ENCODE measurements at regions not wholly inside any gene's neighbourhood (a gene's known extent, or its start where the extent isn't known, plus 50 kb on each side); places are given as distances from the start of the nearest gene placed in this dataset.

DNA sequence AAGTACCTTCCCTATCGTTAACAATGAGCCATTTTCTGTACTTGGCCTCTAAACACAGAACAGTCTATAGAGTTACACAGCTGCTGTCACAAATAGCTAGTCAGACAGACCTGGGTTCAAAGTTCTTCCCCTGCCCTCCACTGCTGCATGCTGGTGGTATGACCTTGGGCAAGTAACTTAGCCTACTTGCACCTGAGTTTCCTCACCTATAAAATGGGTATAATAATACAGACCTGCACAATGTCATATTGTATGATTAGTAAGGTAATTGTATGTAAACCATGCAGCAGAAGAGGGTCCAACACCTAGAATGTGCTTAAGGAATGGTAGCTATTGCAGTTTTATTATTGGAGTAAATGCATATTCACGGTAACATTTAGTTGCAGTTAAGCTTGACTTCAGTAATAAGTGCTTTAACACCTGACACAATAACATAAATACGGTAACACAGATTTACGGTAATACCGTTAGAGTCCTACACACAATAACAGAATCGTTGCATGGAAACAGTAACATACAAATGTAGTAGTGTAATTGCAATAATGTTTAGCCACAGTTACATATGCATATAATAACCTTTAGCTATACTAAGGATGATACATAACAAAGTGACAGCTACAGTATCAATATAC lies 193.3 kb upstream of the CSF3R start:
- no peak for DNase-seq

DNA sequence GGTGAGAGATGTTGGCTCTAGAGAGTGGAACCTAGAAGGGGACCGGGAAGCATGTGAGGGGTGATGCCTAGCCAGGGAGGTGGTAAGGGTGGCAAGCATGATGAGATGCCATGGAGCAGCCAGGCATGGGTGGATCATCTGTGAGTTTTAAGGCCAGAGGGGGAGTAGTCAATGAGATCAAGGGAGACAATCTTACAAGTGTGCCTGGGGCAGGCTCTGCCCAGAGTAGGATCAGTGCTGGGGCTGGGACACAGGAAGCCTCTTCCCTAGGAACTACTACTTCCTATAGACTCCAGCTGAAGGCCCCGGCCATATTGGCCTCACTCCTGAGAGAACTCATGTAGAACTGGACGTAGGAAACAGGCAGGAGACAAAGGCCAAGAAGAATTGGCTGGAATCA lies 192.4 kb upstream of the CSF3R start:
- no peak for DNase-seq

DNA sequence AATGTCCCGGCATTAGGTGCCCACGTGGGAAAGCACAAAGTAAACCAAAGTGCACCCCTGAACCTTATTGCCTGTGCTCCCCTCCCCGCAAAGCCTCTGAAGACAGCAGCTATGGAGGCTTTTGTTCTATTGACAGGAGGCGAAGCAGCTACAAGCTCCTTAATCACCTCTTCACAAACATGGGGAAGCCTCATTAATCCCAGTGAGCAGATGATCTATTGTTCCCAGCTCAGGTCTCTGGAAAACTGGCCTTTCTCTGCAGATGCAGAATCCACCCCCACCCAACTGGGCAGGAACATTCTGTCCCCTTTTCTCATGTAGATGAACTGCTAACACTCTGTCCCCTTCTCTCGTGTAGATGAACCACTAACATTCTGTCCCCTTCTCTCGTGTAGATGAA lies 190.5 kb upstream of the CSF3R start:
- DNase-seq: no peak

DNA sequence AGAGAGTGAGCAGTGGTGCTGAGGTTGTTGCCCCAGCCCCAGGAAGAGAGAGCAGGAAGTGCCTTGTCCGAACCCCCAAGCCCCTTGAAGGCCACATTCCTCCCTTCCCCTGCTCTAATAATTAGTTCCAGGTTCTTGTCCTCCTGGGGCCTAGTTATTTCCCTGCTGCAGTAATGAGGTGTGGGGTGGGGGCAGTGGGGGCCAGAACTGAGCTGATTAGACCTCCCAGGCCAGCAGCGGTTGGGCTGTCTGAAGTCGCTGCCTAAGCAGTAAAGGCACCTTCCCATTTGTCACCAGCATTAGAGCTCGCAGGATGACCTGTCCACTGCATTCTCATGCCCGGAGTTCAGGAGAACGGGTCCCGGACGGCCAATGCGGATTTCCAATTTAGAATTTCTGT lies 186.5 kb upstream of the CSF3R start:
- DNase-seq: no peak

DNA sequence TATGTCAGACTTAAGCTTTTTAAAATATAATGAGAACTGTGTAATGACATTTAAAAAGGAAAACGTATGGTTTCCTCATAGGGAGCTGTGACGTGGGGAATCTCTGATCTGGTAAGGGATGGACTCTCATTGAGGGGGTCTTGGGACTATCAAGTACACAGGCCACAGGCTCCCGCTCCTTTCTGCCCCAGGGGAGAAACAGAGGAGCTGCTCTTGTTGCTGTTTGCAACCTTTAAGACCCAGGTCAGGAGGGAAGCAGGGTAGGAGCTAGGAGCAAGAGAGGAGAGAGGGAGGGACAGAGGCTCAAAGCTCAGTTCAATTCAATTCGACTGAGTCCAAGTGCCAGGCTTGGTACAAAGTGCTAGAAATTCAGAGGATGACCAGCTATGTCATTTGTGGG lies 185.1 kb upstream of the CSF3R start:
- no peak for DNase-seq

DNA sequence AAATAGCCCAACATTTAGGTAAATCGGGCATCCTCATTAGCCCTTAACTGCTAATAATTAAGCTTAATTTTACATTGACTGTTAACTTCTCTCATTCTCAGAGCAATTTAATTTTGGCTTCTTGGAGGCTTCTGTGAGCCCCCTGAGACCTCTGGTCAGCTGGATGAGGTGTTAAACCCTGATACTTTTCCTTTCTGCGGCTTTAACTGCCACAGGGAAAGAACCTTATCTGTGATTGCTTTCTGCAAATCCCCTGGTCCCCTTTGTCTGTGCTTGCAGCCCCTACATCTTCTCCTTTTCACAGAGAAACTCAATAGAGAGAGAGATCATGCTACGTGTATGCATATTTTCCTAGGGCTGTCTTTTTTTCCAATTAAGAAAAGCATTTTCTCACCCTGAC lies 184.5 kb upstream of the CSF3R start:
- no peak for DNase-seq

DNA sequence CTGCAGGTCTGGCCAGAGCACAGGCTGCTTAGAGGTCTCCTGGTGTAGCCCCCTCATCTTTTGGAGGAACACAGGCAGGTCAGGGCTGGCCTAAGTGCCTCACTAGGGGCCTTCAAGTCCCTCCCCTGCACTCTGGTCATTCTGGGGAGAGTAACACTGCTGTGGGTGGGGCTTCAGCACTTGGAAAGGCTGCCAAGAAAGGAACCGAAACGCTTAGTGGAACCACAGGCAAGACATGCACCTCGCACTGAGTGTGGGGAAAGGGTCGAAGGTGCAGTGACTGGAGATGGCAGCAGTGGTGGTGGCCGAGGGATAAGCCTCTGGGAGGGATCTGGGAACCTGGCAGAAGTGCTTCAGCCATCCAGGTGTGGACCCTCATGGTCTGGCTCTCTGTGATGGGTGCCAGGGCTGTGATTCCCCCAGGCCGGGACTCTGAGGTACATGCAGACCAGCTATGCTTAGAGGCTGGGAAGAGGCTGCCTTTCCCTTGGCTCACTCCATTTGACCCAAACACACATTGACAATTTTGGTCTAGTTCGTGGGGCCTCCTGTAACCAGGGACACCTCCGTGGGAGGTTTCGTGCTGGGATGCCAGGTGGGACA lies 182.9 kb upstream of the CSF3R start:
- no peak for DNase-seq

DNA sequence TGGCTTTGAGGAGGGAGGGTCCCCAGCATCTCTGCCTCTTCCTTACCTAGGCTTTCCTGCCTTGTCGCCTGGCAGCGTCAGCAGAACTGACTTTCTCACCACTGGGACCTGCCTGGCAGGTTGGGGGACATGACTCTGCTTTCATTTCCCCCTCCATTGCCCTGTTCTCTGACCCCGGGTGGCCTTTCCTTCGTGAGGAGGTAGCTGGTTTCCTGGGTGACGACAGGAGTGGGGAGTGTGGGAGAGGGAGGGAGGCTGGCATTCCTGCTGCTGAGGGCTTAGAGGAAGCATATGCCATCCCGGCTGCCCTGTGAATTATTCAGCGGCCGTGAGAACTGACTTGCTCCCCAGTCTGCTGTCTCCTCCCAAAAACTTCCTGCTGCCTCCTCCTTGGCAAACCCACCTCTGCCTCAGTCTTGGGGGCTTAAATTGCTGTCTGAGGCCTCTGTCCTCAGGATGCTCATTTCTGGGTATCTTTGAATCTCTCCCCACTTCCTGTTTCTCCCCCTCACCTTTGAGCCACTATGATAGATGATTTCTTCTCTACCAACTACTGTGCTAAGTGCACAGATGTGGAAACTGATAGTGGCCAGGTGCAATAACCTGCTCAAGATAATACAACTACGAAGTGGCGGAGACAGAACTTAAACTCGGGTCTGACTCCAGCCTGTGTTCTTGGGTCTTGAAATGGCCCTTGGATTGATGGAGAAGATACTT lies 182.0 kb upstream of the CSF3R start:
- no peak for DNase-seq

DNA sequence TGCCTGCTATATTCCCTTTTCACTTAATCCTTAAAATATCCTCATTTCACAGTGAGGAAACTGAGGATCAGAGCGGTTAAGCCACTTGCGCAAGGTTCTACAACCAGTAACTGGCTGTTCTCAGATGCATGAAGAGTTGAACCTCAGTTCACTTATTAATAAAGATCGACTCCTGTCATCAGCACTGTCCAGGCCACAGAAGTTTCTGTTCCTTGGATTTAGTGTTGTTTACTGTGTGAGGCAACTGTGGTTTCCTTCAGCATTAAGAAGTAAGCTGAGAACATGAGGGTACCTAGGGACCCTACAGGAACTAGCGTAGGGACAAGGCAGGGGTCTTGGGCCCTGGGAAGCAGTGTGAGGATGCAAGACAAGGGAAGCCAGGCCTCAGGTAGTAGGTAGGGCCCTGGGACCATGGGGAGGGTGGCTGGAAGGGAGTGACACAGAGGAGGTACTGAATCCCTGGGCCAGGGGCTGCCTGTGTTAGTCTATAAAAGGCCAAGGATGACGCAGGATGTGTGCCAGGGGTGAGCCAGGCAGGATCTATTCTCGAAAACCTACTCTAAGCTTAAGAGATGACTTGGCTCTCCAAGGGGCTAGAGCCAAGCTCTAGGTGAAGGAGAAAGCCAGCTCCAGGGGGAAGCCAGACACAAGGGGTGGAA lies 181.2 kb upstream of the CSF3R start:
- no peak for DNase-seq

DNA sequence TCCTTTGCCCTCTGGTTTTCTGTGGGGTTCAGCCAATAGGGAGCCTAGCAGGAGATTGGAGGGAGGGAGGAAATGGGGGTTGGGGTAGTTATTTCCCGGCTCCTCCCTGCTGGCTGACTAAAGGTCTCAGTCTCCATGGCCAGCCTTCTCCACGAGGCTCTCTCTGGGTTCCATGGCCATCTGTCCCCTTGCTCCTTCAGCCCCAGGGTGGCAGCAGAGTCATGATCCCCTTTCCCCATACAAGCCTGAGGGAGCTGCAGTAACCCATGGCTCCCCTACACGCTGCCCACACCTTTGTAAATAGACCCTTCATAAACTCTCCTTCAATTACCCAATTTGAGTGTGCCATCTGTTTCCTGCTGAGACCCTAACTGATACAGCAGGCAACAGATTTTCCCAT lies 176.1 kb upstream of the CSF3R start:
- no peak for DNase-seq

DNA sequence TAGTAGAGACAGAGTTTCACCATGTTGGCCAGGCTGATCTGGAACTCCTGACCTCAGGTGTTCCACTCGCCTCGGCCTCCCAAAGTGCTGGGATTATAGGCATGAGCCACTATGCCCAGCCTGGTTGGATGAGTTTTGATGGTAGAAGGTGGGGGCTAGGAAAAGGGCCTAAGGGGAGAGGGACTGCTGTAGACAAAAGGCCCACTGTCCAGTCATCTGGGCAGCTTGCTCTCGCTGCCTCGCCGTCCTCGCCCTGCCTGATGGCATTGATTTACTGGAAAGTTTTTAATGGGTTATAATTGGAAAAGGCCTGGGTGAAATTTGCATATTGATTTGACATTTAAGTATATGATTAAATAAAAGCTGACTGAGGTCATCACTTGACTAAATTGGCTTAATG lies 175.1 kb upstream of the CSF3R start:
- no peak for DNase-seq

DNA sequence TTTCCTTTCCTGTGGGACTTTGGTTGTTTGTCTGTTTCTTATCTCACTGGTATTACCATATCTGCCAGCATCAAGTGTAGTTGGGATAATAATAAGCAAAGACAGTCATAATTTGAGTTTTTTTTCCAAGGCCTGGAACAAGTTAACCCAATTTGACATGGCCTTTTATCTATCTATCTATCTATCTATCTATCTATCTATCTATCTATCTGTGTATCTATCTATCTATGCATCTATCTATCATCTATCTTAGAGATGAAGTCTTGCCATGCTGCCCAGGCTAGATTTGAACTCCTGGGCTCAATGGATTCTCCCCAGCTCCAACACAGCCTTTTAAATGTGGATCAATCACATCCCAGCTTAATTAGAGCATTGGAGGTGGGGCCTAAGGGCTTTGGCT lies 174.1 kb upstream of the CSF3R start:
- no peak for DNase-seq

DNA sequence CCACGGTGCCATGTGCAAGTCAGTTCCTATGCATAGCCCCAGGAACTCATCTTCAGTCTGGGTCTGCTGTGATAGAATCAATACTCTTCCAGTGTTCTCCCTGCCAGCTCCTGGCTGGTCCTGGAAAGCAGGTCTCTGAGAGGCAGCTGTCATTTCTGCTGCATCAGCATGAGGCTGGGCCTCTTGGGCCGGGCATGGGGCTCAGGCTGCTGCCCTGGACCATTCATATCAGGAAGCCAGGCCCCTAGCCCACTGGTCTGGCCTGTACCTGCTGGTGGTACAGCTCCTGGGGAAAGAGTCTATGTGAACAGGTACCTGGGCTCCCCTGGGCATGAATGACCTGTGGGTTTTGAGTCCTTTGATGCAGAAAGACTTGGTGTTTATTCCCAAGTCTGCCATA lies 173.6 kb upstream of the CSF3R start:
- DNase-seq: no peak

DNA sequence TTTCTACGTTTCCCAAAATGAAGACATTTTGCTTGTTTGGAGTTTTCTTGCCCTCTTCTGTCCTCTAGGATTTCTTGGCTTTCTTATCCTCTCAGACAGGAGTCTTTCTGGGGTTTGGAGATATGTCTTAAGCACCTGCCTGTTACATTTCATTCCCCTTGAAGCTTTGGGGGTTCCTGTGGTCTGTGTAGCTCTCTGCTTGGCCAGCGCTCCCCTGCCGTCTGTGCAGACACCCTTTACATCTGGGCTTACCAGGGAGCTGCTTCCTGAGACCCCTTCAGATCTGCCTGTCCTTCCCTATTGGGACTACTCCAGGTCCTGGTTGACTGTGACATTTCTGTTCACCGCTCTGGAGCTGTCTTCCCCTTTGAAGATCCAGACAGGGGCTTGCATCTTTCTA lies 171.9 kb upstream of the CSF3R start:
- DNase-seq: no peak

DNA sequence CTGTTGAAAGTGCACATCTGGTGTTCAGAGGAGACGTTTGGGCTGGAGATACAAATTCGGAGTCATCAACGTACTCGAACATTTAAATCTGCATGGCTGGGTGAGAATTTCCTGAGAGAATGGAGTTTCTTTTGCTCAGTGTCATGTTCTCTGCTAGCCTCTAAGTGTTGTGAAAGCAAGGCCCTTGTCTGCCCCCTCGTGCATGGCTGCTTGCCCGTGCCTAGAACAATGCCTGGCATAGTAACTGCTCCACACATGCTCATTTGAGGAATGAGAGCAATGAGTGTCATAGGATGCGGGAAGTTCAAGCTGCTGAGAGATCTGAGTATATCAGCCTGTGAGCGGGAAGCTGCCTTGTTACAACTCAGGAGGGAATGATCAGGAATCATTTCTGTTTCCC lies 171.1 kb upstream of the CSF3R start:
- peak; percentile 80 for DNase-seq

DNA sequence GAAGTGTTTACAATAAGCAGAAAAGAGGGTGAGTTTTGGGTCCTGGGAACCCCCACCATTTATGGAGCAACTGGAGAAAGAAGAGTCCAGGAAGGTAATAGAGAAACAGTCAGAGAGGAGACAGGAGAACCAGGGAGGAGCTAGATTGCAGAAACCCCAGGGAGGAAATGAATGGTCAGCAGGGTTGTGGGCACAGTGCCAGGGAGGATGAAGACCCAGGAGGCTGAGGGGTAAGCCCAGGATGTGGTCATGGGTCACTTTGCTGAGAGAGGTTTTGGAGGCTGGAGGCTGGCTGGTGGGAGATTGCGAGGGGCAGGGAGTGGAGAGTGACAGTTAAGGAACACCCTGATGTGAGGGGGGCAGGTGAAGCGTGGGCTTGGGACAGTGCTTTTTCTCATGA lies 169.9 kb upstream of the CSF3R start:
- DNase-seq: no peak

DNA sequence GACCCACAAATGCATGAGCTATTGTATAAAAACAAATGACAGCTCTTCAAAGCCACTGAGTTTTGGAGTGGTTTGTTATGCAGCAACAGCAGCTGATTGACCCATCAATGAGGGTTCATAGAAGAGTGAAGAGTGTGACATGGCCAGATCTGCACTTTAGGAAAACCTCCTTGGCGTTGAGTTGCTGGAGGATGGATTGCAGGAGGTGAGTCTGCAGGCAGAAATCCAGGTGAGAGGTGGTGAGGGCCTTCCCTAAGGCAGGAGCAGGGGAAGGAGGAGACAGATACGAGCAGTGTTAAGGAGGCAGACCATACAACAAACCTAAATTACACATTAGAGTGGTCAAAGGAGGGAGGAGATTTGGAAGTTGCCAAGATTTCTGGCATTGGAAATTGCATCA lies 169.3 kb upstream of the CSF3R start:
- DNase-seq: no peak

DNA sequence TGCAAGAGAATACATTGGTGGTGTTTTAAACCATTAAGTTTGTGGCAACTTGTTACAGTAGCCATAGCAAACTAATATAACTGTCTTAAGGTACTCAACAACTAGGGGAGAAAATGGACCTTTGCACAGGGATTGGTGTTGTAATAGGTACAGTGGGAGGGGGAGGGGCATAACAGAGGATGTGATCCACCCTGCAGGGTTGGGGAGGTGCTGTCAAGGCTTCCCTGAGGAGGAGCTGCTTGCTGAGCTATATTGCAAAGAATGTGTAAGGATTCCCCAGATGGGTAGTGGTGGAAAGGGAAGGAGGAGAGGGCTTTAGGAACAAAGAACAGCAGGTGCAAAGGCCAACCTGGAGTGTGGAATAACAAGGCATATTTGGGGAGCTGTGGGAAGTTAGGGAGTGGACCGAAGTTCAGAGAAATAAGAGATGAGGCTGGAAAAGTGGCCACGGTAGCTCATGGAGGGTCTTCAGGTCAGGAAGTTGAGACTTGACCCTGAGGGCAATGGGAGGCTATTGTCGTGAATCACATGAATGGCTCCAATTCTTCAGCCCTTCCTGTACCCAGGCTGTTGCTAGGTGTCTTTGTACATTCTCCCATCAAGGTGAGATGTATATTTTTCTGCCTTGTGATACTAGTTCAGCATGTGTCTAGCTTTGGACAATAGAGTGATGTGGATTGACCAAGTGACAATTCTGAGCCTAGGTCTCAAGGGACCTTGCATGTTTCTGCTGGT lies 168.6 kb upstream of the CSF3R start:
- DNase-seq: no peak

DNA sequence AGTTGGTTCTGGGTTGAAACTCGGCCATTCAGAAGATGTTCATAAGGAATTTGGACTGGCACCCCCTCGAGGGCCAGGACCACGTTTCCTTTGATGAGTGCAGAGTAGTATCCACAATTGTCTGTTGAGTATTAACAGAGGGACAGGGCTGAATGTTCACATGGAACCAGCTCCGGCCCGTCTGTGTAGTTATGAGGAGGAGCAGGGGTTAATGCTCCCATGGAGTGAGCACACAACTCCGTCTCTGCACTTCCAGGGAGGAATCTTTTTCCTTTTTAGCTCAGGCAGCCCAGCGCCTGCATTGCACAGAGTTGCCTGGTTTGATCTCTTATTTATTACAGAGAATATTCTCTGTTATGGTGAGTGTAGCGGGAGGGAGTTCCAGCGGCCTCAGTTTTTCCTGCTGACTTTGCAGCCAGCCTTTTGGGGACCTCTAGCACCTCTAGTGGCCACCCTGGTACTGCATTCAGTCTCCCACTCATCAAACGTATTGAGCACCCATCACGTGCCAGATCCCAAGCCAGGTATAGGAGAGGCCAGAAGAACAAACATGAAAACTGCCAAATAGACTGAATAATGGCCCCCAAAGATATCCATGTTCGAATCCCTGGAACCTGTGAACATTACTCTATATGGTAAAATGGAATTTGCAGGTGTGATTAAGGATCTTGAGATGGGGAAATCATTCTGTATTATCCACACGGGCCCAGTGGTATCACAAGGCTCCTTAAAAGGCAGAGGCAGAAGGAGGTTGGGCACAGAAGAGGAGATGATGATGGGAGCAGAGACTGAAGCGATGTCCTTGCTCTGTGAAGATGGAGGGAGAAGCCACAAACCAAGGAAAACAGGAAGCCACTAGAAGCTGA lies 167.7 kb upstream of the CSF3R start:
- DNase-seq: peak; percentile 22

DNA sequence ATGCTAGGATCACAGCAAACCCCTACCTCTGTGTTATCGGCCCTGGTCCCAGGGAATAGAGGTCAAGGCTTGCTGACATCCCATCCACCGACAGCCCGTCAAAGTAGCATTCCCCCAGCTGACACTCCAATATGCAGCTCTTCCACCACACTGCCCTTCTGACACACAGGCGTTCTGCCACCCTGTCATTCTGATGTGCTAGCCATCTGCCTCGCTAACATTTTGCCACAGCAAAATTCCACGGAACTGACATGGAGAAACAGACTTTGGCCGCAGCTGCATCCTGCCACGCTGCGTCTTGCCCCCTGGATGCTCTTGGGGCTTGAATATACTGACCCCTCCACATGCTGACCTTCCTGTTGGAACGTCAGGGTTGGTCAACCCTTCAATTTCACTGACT lies 163.2 kb upstream of the CSF3R start:
- no peak for DNase-seq

DNA sequence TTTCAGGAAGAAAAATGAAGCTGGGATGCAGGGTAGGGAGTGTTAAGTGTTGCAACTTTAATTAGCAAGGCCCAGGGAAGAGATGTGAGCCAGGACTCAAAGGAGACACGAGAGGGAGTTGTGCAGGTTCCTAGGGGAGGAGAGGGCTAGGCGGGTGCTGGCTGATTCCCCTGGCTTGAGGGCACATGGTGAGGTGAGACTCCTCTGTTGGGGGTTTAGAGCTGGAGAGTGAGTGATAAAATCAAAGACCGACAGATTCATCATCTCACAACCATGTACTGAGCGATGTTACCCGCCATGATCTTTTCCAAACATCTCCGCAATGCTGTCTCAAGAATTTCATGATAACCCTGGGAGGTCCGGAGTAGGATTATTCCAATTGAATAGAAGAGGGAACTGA lies 161.8 kb upstream of the CSF3R start:
- no peak for DNase-seq
